GM12878 (cell line): ENCODE measurements at regions not wholly inside any gene's neighbourhood (a gene's known extent, or its start where the extent isn't known, plus 50 kb on each side); places are given as distances from the start of the nearest gene placed in this dataset.

ENCODE experiments used
- ATAC-seq: fragments of 200-7000 bp; cut with Tn5 transposase; 3 replicates; pipeline ENCODE4 v1.9.1; 2020; ENCODE audit warnings: mild to moderate bottlenecking, moderate library complexity
- BruUV-seq: library from RNA; stranded (reverse); fragments of 400-500 nt; replicated peaks from 2 replicates; lab custom pipeline; 2021; lab: Mats Ljungman, UMichigan
- CTCF ChIA-PET: fragments of 300-600 bp; sonication (Branson Sonifier 250); formaldehyde crosslinking; extraction: SDS; loops from one replicate; lab custom pipeline; 2021; ENCODE audit warnings: inconsistent platforms; lab: Yijun Ruan, JAX
- POLR2A ChIA-PET: fragments of 350-600 bp; formaldehyde crosslinking; extraction: SDS; loops from one replicate; lab custom pipeline; 2021; ENCODE audit warnings: inconsistent platforms; lab: Charles Lee
- RAD21 ChIA-PET: fragments of 300-600 bp; sonication (Branson Sonifier 250); formaldehyde crosslinking; loops from one replicate; lab custom pipeline; 2023; ENCODE audit warnings: antibody characterized with exemption; ENCODE audit not compliant: unreplicated experiment; lab: Charles Lee
- SMC1A ChIA-PET: fragments of 300-600 bp; sonication (Branson Sonifier 250); formaldehyde crosslinking; loops from one replicate; lab custom pipeline; 2023; ENCODE audit not compliant: unreplicated experiment, uncharacterized antibody; lab: Charles Lee
- DNase-seq: peaks from one replicate; pipeline ENCODE4 v3.0.0-alpha.2; 2011; ENCODE audit warnings: low read depth, low spot score
- FAIRE-seq: peaks from 3 replicates; lab custom pipeline; 2011; peaks lifted over from hg19 to GRCh38; lab: Jason Lieb, UNC
- H2AFZ ChIP-seq: 2 replicates; pipeline ENCODE4 v1.6.0; 2011; ENCODE audit warnings: low read depth, low read length, control low read depth; ENCODE audit not compliant: control insufficient read depth
- H3K27ac ChIP-seq: 2 replicates; pipeline ENCODE4 v1.5.1; 2011; ENCODE audit warnings: control low read depth; ENCODE audit not compliant: control insufficient read depth, insufficient read depth
- H3K27me3 ChIP-seq, 2 experiments: replicated peaks in 1 of 2; 2 replicates each; pipeline versions ENCODE4 v1.6.0 to v1.6.1; 2011; ENCODE audit warnings: low read length in 1 of 2; ENCODE audit not compliant: control insufficient read depth in 2 of 2, insufficient read depth in 2 of 2
- H3K36me3 ChIP-seq, 2 experiments: 2 replicates each; pipeline ENCODE4 v1.5.1; 2011; ENCODE audit warnings: low read length in 1 of 2; ENCODE audit not compliant: control insufficient read depth in 2 of 2, insufficient read depth in 2 of 2
- H3K4me1 ChIP-seq: 2 replicates; pipeline ENCODE4 v1.6.1; 2011; ENCODE audit warnings: mild to moderate bottlenecking, low read length, moderate library complexity, mixed read lengths; ENCODE audit not compliant: control insufficient read depth, insufficient read depth
- H3K4me2 ChIP-seq: 2 replicates; pipeline ENCODE4 v1.6.0; 2011; ENCODE audit warnings: control low read depth; ENCODE audit not compliant: control insufficient read depth, insufficient read depth
- H3K4me3 ChIP-seq: fragments of 200-600 bp; sonication (generic); 2 replicates; pipeline ENCODE4 v1.5.1; 2016
- H3K79me2 ChIP-seq: 2 replicates; pipeline ENCODE4 v1.6.0; 2011; ENCODE audit warnings: low read length; ENCODE audit not compliant: control insufficient read depth, insufficient read depth
- H3K9ac ChIP-seq: 2 replicates; pipeline ENCODE4 v1.8.0; 2011; ENCODE audit warnings: low read length, control low read depth, mixed read lengths; ENCODE audit not compliant: control insufficient read depth, insufficient read depth
- H3K9me3 ChIP-seq: replicated peaks from 3 replicates; pipeline ENCODE4 v1.5.1; 2011; ENCODE audit warnings: mild to moderate bottlenecking, low read length; ENCODE audit not compliant: control insufficient read depth, insufficient read depth
- H4K20me1 ChIP-seq: 2 replicates; pipeline ENCODE4 v1.6.0; 2011; ENCODE audit not compliant: control insufficient read depth, insufficient read depth
- BCL11A ChIP-seq: IDR thresholded peaks from 2 replicates; pipeline ENCODE4 v1.6.1; 2011; ENCODE audit warnings: low read depth, low read length
- CBX5 ChIP-seq: sonication (generic); IDR thresholded peaks from 2 replicates; pipeline ENCODE4 v1.6.1; 2016; ENCODE audit warnings: low read depth, moderate library complexity, mild to moderate bottlenecking, inconsistent platforms
- CHD4 ChIP-seq: fragments of 200-600 bp; sonication (generic); IDR thresholded peaks from 2 replicates; pipeline ENCODE4 v1.6.1; 2016; ENCODE audit warnings: mild to moderate bottlenecking
- DPF2 ChIP-seq: fragments of 450-650 bp; IDR thresholded peaks from 2 replicates; pipeline ENCODE4 v1.6.1; 2017; ENCODE audit warnings: mild to moderate bottlenecking
- EP300 ChIP-seq, 2 experiments: fragments of 150-350 bp in 1 of 2; IDR thresholded peaks; 2 replicates each; pipeline ENCODE4 v1.6.1; 2011 to 2012; ENCODE audit warnings: low read depth in 2 of 2, low read length in 2 of 2, borderline replicate concordance in 1 of 2, improper control_type of control experiment in 1 of 2, inconsistent platforms in 1 of 2; ENCODE audit not compliant: control insufficient read depth in 1 of 2
- IKZF1 ChIP-seq: fragments of 450-650 bp; conservative IDR thresholded peaks from 2 replicates; pipeline ENCODE4 v1.6.1; 2017; ENCODE audit warnings: antibody characterized with exemption, mild to moderate bottlenecking
- IKZF2 ChIP-seq, 2 experiments: fragments of 450-650 bp; IDR thresholded peaks; 2 replicates each; pipeline ENCODE4 v1.6.1; 2017; ENCODE audit warnings: mild to moderate bottlenecking in 2 of 2, moderate library complexity in 2 of 2
- MTA2 ChIP-seq: fragments of 450-650 bp; IDR thresholded peaks from 2 replicates; pipeline ENCODE4 v1.6.1; 2016; ENCODE audit warnings: low read depth, mild to moderate bottlenecking, moderate library complexity
- POLR2AphosphoS2 ChIP-seq: IDR thresholded peaks from 2 replicates; pipeline ENCODE4 v1.6.1; 2011; ENCODE audit warnings: low read depth, mild to moderate bottlenecking, low read length, improper control_type of control experiment, moderate library complexity
- SUPT20H ChIP-seq: IDR thresholded peaks from 2 replicates; pipeline ENCODE4 v1.6.1; 2011; ENCODE audit warnings: low read depth, mild to moderate bottlenecking, low read length, moderate library complexity, borderline replicate concordance; ENCODE audit not compliant: control insufficient read depth
- WGBS: methylation state at CpG from one replicate; pipeline ENCODE4 v1.1.6; 2016; ENCODE audit warnings: low lambda C conversion rate; ENCODE audit not compliant: insufficient replicate concordance, insufficient coverage; ENCODE audit errors: missing lambda C conversion rate; 5-methylcytosine and 5-hydroxymethylcytosine counted together
- in situ Hi-C: fragments of 300-500 bp; cut with MboI; formaldehyde crosslinking; loops from 9 replicates; pipeline ENCODE4 v1.14.3; 2018; ENCODE audit warnings: mixed read lengths
- intact Hi-C: fragments of 100-400 bp; cut with micrococcal nuclease; formaldehyde crosslinking; loops from one replicate; pipeline ENCODE4 v1.14.2; 2022; ENCODE audit not compliant: unreplicated experiment
- TF ChIP-seq, protein P1 (sequence below): IDR thresholded peaks from 2 replicates; pipeline ENCODE4 v1.6.1; 2012; ENCODE audit warnings: low read depth, low read length, improper control_type of control experiment
- TF ChIP-seq, protein P2 (sequence below): fragments of 450-650 bp; IDR thresholded peaks from 2 replicates; pipeline ENCODE4 v1.6.1; 2017; ENCODE audit warnings: low read depth, mild to moderate bottlenecking, moderate library complexity

DNA sequence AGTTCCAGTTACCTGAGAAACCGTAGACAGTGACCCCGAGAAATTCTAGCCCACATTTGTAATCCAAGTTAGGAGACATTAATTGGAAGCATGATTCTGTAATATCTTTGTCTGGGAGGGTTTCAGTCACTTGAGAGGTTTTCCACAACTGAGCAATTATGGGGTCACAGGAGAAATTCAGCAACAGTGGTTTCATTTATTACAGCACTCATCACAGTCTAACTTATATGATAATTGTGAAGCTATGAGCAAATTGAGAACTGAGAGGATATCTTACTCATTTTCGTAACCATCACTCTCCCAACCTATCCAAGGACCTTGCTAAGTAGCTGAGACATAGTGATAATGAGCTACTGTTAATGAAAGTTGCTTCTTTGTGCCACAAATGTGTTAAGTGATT lies 328.5 kb upstream of the PPP2R3A start:
- no peaks in the 10 kb centered on the region for H4K20me1 ChIP-seq
- no peak overlapping the region for H3K27ac ChIP-seq
- FAIRE-seq (no peak), DNase-seq (no peak), ATAC-seq (peak; percentile 71)
- TF ChIP-seq DPF2 (0 out of 2 replicates have a peak, but pooled peaks have one; percentile 32), IKZF2 (IDR thresholded peaks at IDR 0.05) (peak; percentile 52 to 57), MTA2 (peak; percentile 94), BCL11A (peak; percentile 33; the same call in 1 of the 2 replicates), IKZF1 (no peak), CBX5 (no peak), EP300 (IDR thresholded peaks at IDR 0.05; ENCODE audit: borderline replicate concordance in 1 of 2, control insufficient read depth in 1 of 2, low read depth in 2 of 2, low read length in 2 of 2) (peak in 1 of 2 experiments; percentile 31; a peak in 2 of 4 replicates)
- TF ChIP-seq, protein P1, sequence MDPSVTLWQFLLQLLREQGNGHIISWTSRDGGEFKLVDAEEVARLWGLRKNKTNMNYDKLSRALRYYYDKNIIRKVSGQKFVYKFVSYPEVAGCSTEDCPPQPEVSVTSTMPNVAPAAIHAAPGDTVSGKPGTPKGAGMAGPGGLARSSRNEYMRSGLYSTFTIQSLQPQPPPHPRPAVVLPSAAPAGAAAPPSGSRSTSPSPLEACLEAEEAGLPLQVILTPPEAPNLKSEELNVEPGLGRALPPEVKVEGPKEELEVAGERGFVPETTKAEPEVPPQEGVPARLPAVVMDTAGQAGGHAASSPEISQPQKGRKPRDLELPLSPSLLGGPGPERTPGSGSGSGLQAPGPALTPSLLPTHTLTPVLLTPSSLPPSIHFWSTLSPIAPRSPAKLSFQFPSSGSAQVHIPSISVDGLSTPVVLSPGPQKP, result no peak
- H3K79me2 ChIP-seq, result no peaks in the 10 kb centered on the region
- no peak overlapping the region for H3K4me2 ChIP-seq
- H3K4me1 ChIP-seq, result no peaks in the 10 kb centered on the region
- SMC1A ChIA-PET, result no interaction called here
- POLR2A ChIA-PET, result no interaction called here
- H3K4me3 ChIP-seq, result no peak overlapping the region
- H2AFZ ChIP-seq, result no peak overlapping the region
- RAD21 ChIA-PET, result no interaction called here
- H3K9me3 ChIP-seq, result no peaks in the 10 kb centered on the region
- intact Hi-C loops, result no loop called here
- no TSS peak for BruUV-seq
- no peaks in the 10 kb centered on the region for H3K36me3 ChIP-seq
- CTCF ChIA-PET, result no interaction called here
- H3K9ac ChIP-seq, result no peak overlapping the region
- H3K27me3 ChIP-seq, result no peaks in the 10 kb centered on the region
- in situ Hi-C loops, result no loop called here
- 1% methylated on average over 3 of the region's 3 CpGs for WGBS

DNA sequence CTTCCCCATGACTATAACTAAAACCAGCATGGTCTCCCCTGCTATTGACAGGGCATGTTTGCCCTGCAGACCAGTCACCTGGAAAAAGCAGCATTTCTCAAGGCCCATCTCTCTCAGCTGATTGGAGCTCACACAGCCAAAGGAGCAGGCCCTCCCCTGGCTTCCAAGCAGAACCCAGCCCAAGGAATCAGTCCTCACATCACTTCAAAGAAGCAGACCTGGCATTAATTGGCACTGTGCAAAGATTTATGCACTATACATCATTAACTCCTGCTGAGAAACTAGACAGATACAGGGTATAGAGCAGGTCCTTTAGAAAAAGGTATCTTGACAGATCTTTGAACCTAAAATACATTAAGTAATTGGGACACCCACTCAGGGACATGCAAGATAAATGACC lies 323.8 kb upstream of the PPP2R3A start:
- SMC1A ChIA-PET, result no interaction called here
- no peak for ATAC-seq
- FAIRE-seq, result no peak
- Histone ChIP-seq H3K4me2 (no peak overlapping the region), H3K4me1 (no peaks in the 10 kb centered on the region), H3K9me3 (no peaks in the 10 kb centered on the region), H3K9ac (no peak overlapping the region), H4K20me1 (no peaks in the 10 kb centered on the region), H3K27ac (no peak overlapping the region)
- POLR2A ChIA-PET, result no interaction called here
- intact Hi-C loops, result no loop called here
- DNase-seq, result no peak
- TF ChIP-seq, protein P2, sequence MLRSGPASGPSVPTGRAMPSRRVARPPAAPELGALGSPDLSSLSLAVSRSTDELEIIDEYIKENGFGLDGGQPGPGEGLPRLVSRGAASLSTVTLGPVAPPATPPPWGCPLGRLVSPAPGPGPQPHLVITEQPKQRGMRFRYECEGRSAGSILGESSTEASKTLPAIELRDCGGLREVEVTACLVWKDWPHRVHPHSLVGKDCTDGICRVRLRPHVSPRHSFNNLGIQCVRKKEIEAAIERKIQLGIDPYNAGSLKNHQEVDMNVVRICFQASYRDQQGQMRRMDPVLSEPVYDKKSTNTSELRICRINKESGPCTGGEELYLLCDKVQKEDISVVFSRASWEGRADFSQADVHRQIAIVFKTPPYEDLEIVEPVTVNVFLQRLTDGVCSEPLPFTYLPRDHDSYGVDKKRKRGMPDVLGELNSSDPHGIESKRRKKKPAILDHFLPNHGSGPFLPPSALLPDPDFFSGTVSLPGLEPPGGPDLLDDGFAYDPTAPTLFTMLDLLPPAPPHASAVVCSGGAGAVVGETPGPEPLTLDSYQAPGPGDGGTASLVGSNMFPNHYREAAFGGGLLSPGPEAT, result no peak
- TF ChIP-seq POLR2AphosphoS2, result no peak
- no peak for TF ChIP-seq CHD4
- no peak for TF ChIP-seq SUPT20H
- TF ChIP-seq, all 136 proteins: peak for 0
- Histone ChIP-seq H3K36me3 (no peaks in the 10 kb centered on the region), H3K79me2 (no peaks in the 10 kb centered on the region), H2AFZ (no peak overlapping the region), H3K27me3 (no peaks in the 10 kb centered on the region), H3K4me3 (no peak overlapping the region)
- no TSS peak for BruUV-seq
- CTCF ChIA-PET, result no interaction called here
- in situ Hi-C loops, result no loop called here
- RAD21 ChIA-PET, result no interaction called here
